GM23338 (cell line): ENCODE measurements at regions not wholly inside any gene's neighbourhood (a gene's known extent, or its start where the extent isn't known, plus 50 kb on each side); places are given as distances from the start of the nearest gene placed in this dataset.

Experiments used
- ATAC-seq: fragments of 200-7000 bp; cut with Tn5 transposase; 3 replicates; pipeline ENCODE4 v1.9.1; 2020
- DNase-seq: peaks from one replicate; pipeline ENCODE4 v3.0.0-alpha.2; 2015; ENCODE audit warnings: low spot score
- H2AFZ ChIP-seq: fragments of 200-600 bp; sonication (generic); 2 replicates; pipeline ENCODE4 v1.8.0; 2016; ENCODE audit warnings: antibody characterized with exemption, mild to moderate bottlenecking, moderate library complexity
- H3F3A ChIP-seq: fragments of 200-600 bp; sonication (generic); replicated peaks from 2 replicates; pipeline ENCODE4 v1.8.0; 2017; ENCODE audit warnings: antibody characterized with exemption, mixed run types, low read depth
- H3K27ac ChIP-seq: fragments of 200-600 bp; sonication (generic); 2 replicates; pipeline ENCODE4 v1.6.1; 2016; ENCODE audit warnings: low read depth
- H3K27me3 ChIP-seq: fragments of 200-600 bp; sonication (generic); 2 replicates; pipeline ENCODE4 v1.8.0; 2016; ENCODE audit warnings: mild to moderate bottlenecking, mixed run types, moderate library complexity; ENCODE audit not compliant: insufficient read depth
- H3K36me3 ChIP-seq: fragments of 200-600 bp; sonication (generic); 2 replicates; pipeline ENCODE4 v1.8.0; 2016; ENCODE audit warnings: mild to moderate bottlenecking; ENCODE audit not compliant: insufficient read depth
- H3K4me1 ChIP-seq: fragments of 200-600 bp; sonication (generic); 2 replicates; pipeline ENCODE4 v1.8.0; 2016; ENCODE audit warnings: mild to moderate bottlenecking, moderate library complexity; ENCODE audit not compliant: insufficient read depth
- H3K4me2 ChIP-seq: fragments of 200-600 bp; sonication (generic); 2 replicates; pipeline ENCODE4 v1.7.1; 2017; ENCODE audit warnings: mixed run types
- H3K4me3 ChIP-seq: fragments of 200-600 bp; sonication (generic); 2 replicates; pipeline ENCODE4 v1.6.1; 2016; ENCODE audit warnings: mixed run types
- H3K79me2 ChIP-seq: fragments of 200-600 bp; sonication (generic); replicated peaks from 2 replicates; pipeline ENCODE4 v1.8.0; 2017; ENCODE audit warnings: mild to moderate bottlenecking; ENCODE audit not compliant: insufficient read depth
- H3K9me2 ChIP-seq: fragments of 200-600 bp; sonication (generic); 2 replicates; pipeline ENCODE4 v1.8.0; 2017; ENCODE audit not compliant: insufficient read depth
- H4K20me1 ChIP-seq: fragments of 200-600 bp; sonication (generic); replicated peaks from 2 replicates; pipeline ENCODE4 v1.8.0; 2017; ENCODE audit warnings: mild to moderate bottlenecking; ENCODE audit not compliant: insufficient read depth
- H3K27ac Mint-ChIP-seq: 2 replicates; pipeline ENCODE4 v1.8.0; 2020; ENCODE audit warnings: inconsistent platforms, mild to moderate bottlenecking, moderate library complexity, mixed read lengths
- H3K27me3 Mint-ChIP-seq: 3 replicates; pipeline ENCODE4 v1.8.0; 2022; ENCODE audit warnings: low read depth, mild to moderate bottlenecking, moderate library complexity, mixed read lengths, inconsistent platforms; ENCODE audit not compliant: insufficient read depth, poor library complexity
- H3K36me3 Mint-ChIP-seq: 3 replicates; pipeline ENCODE4 v1.8.0; 2021; ENCODE audit warnings: low read depth, mild to moderate bottlenecking, inconsistent platforms, moderate library complexity, mixed read lengths
- H3K4me1 Mint-ChIP-seq: 3 replicates; pipeline ENCODE4 v1.8.0; 2020; ENCODE audit warnings: mild to moderate bottlenecking, inconsistent platforms, mixed read lengths
- H3K4me3 Mint-ChIP-seq: 3 replicates; pipeline ENCODE4 v1.8.0; 2021; ENCODE audit warnings: moderate library complexity, mild to moderate bottlenecking, inconsistent platforms, mixed read lengths
- H3K9me3 Mint-ChIP-seq: 3 replicates; pipeline ENCODE4 v1.8.0; 2020; ENCODE audit warnings: moderate library complexity, mild to moderate bottlenecking, inconsistent platforms, mixed read lengths
- CREB1 ChIP-seq: fragments of 250-450 bp; sonication (Bioruptor Pico); IDR thresholded peaks from 2 replicates; pipeline ENCODE4 v1.5.0; 2020; ENCODE audit warnings: low read depth, mild to moderate bottlenecking, moderate library complexity
- CTCF ChIP-seq, 2 experiments: fragments of 200-600 bp in 1 of 2; sonication (generic) in 1 of 2; conservative IDR thresholded peaks; 2 replicates each; pipeline versions ENCODE4 v1.5.1 to v1.6.1; 2016 to 2017; ENCODE audit warnings: antibody characterized with exemption in 2 of 2, low read depth in 2 of 2, mild to moderate bottlenecking in 2 of 2, moderate library complexity in 1 of 2
- ETS1 ChIP-seq: IDR thresholded peaks from 2 replicates; pipeline ENCODE4 v1.6.1; 2016; ENCODE audit warnings: antibody characterized with exemption
- EZH2 ChIP-seq: fragments of 200-600 bp; sonication (generic); IDR thresholded peaks from one replicate; pipeline ENCODE4 v1.8.0; 2017; ENCODE audit warnings: antibody characterized with exemption, mild to moderate bottlenecking, low read depth; ENCODE audit not compliant: unreplicated experiment
- EZH2phosphoT487 ChIP-seq: fragments of 200-600 bp; sonication (generic); IDR thresholded peaks from one replicate; pipeline ENCODE4 v1.8.1; 2018; ENCODE audit warnings: antibody characterized with exemption; ENCODE audit not compliant: unreplicated experiment
- JUNB ChIP-seq: IDR thresholded peaks from one replicate; pipeline ENCODE4 v1.6.1; 2016; ENCODE audit warnings: antibody characterized with exemption; ENCODE audit not compliant: unreplicated experiment
- NANOG ChIP-seq: IDR thresholded peaks from 2 replicates; pipeline ENCODE4 v1.6.1; 2016; ENCODE audit warnings: antibody characterized with exemption, borderline replicate concordance
- POLR2AphosphoS5 ChIP-seq: IDR thresholded peaks from 2 replicates; pipeline ENCODE4 v1.6.1; 2016; ENCODE audit warnings: antibody characterized with exemption, low read depth
- STAT1 ChIP-seq: IDR thresholded peaks from one replicate; pipeline ENCODE4 v1.6.1; 2016; ENCODE audit warnings: antibody characterized with exemption; ENCODE audit not compliant: unreplicated experiment
- ZNF114 ChIP-seq: fragments of 250-450 bp; sonication (Bioruptor Pico); IDR thresholded peaks from 2 replicates; pipeline ENCODE4 v1.5.0; 2020; ENCODE audit warnings: mild to moderate bottlenecking, moderate library complexity
- ZNF331 ChIP-seq: fragments of 250-450 bp; sonication (Bioruptor Pico); IDR thresholded peaks from 2 replicates; pipeline ENCODE4 v1.5.0; 2020; ENCODE audit warnings: low read depth, mild to moderate bottlenecking, moderate library complexity
- ZNF462 ChIP-seq: fragments of 250-450 bp; sonication (Bioruptor Pico); IDR thresholded peaks from 2 replicates; pipeline ENCODE4 v1.5.0; 2020; ENCODE audit warnings: mild to moderate bottlenecking, moderate library complexity
- TF ChIP-seq, protein P1 (sequence below): IDR thresholded peaks from one replicate; pipeline ENCODE4 v1.6.1; 2018; ENCODE audit warnings: antibody characterized with exemption; ENCODE audit not compliant: unreplicated experiment

DNA sequence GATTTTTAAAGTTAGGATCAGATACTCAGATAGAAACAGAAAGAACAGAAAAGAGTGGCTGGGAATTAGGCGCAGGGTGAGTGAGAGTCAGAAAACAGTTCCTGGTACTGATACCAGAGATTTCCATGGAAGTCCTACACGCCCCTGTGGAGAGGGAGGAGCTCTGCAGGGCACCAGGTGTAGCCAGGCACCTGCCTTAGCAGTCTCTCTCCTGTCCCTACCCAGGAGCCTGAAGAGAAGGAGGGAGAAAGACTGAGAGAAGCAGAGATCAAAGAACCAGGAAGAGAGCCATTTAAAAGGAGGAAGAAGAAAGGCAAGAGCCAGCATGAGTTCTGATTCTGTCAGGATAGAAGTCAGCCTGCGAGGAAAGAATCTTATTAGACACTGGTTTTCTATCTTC lies 65.0 kb downstream of the CBLN1 start:
- H3K27me3 Mint-ChIP-seq = no peaks in the 10 kb centered on the region
- H3K4me3 Mint-ChIP-seq = no peak overlapping the region
- Histone ChIP-seq H4K20me1 (no peaks in the 10 kb centered on the region), H3K27ac (no peak overlapping the region), H3K36me3 (no peaks in the 10 kb centered on the region), H2AFZ (no peak overlapping the region), H3K4me3 (no peak overlapping the region), H3K9me2 (peaks cover 10% of the 10 kb centered on the region; the same call in 1 of the 2 replicates), H3K79me2 (no peaks in the 10 kb centered on the region), H3F3A (no peaks in the 10 kb centered on the region), H3K4me1 (peaks cover 16% of the 10 kb centered on the region), H3K27me3 (no peaks in the 10 kb centered on the region), H3K4me2 (no peak overlapping the region)
- no peak for TF ChIP-seq CTCF (conservative IDR thresholded peaks at IDR 0.05; ENCODE audit: low read depth in 2 of 2)
- no peak for TF ChIP-seq STAT1
- TF ChIP-seq EZH2 = no peak
- no peak for TF ChIP-seq ZNF114 (CRISPR knock-in tag)
- no peak for TF ChIP-seq ZNF462 (CRISPR knock-in tag)
- TF ChIP-seq EZH2phosphoT487 = no peak
- no peak for TF ChIP-seq POLR2AphosphoS5
- TF ChIP-seq CREB1 (CRISPR knock-in tag) = no peak
- TF ChIP-seq ZNF331 (CRISPR knock-in tag) = no peak
- TF ChIP-seq, protein P1, sequence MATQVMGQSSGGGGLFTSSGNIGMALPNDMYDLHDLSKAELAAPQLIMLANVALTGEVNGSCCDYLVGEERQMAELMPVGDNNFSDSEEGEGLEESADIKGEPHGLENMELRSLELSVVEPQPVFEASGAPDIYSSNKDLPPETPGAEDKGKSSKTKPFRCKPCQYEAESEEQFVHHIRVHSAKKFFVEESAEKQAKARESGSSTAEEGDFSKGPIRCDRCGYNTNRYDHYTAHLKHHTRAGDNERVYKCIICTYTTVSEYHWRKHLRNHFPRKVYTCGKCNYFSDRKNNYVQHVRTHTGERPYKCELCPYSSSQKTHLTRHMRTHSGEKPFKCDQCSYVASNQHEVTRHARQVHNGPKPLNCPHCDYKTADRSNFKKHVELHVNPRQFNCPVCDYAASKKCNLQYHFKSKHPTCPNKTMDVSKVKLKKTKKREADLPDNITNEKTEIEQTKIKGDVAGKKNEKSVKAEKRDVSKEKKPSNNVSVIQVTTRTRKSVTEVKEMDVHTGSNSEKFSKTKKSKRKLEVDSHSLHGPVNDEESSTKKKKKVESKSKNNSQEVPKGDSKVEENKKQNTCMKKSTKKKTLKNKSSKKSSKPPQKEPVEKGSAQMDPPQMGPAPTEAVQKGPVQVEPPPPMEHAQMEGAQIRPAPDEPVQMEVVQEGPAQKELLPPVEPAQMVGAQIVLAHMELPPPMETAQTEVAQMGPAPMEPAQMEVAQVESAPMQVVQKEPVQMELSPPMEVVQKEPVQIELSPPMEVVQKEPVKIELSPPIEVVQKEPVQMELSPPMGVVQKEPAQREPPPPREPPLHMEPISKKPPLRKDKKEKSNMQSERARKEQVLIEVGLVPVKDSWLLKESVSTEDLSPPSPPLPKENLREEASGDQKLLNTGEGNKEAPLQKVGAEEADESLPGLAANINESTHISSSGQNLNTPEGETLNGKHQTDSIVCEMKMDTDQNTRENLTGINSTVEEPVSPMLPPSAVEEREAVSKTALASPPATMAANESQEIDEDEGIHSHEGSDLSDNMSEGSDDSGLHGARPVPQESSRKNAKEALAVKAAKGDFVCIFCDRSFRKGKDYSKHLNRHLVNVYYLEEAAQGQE = no peak
- no peak for TF ChIP-seq JUNB
- TF ChIP-seq ETS1 = no peak
- TF ChIP-seq NANOG = no peak
- H3K36me3 Mint-ChIP-seq = no peaks in the 10 kb centered on the region; the same call in 2 of the 3 replicates
- ATAC-seq (peak; percentile 60), DNase-seq (peak; percentile 59)
- H3K4me1 Mint-ChIP-seq = peaks cover 31% of the 10 kb centered on the region
- no peak overlapping the region for H3K27ac Mint-ChIP-seq
- H3K9me3 Mint-ChIP-seq = peaks cover 5% of the 10 kb centered on the region; the same call in 2 of the 3 replicates
